ENCODE measurements at regions not wholly inside any gene's neighbourhood (a gene's known extent, or its start where the extent isn't known, plus 50 kb on each side); places are given as distances from the start of the nearest gene placed in this dataset.
"Not testable (repeated sequence)": the region's sequence is repeated elsewhere in the genome, so short reads cannot be mapped to it uniquely, and the experiment has no call there.

- intact Hi-C loops (cut with DNase I) = no loop called here
- DNase-seq (ENCODE audit: missing footprints) (no peak), ATAC-seq (no peak)
Measured at GRCh38 chr15:91356083-91356482, 256.0 kb downstream of the SV2B start.

- no peak for DNase-seq (ENCODE audit: missing footprints)
- intact Hi-C loops (cut with DNase I) = no loop called here
- ATAC-seq = no peak
Measured at GRCh38 chr15:91357011-91357410, 257.0 kb downstream of the SV2B start.

GRCh38 chr15:91357486-91357885, 257.4 kb downstream of the SV2B start:
- DNase-seq (ENCODE audit: missing footprints) = no peak
- intact Hi-C loops (cut with DNase I) = no loop called here
- no peak for ATAC-seq

GRCh38 chr15:91358405-91358804, 258.3 kb downstream of the SV2B start:
- ATAC-seq (no peak), DNase-seq (ENCODE audit: missing footprints) (no peak)
- intact Hi-C loops (cut with DNase I) = no loop called here

- intact Hi-C loops (cut with DNase I); DNase-seq (ENCODE audit: missing footprints); ATAC-seq: not testable (repeated sequence)
Measured at GRCh38 chr15:91361696-91362095, 261.6 kb downstream of the SV2B start.

- ATAC-seq = no peak
- no peak for DNase-seq (ENCODE audit: missing footprints)
- intact Hi-C loops (cut with DNase I) = no loop called here
Measured at GRCh38 chr15:91366111-91366510, 266.1 kb downstream of the SV2B start.

GRCh38 chr15:91368611-91369010, 268.6 kb downstream of the SV2B start:
- ATAC-seq = no peak
- no peak for DNase-seq (ENCODE audit: missing footprints)
- intact Hi-C loops (cut with DNase I) = no loop called here

GRCh38 chr15:91369823-91370222, 269.8 kb downstream of the SV2B start:
- DNase-seq (ENCODE audit: missing footprints) (no peak), ATAC-seq (no peak)
- intact Hi-C loops (cut with DNase I) = no loop called here

GRCh38 chr15:91371345-91371744, 271.3 kb downstream of the SV2B start:
- intact Hi-C loops (cut with DNase I); ATAC-seq; DNase-seq (ENCODE audit: missing footprints): not testable (repeated sequence)

- DNase-seq (ENCODE audit: missing footprints) (no peak), ATAC-seq (no peak)
- intact Hi-C loops (cut with DNase I) = no loop called here
Measured at GRCh38 chr15:91374336-91374735, 274.3 kb downstream of the SV2B start.

- DNase-seq (ENCODE audit: missing footprints) (no peak), ATAC-seq (no peak)
- intact Hi-C loops (cut with DNase I) = no loop called here
Measured at GRCh38 chr15:91376038-91376437, 276.0 kb downstream of the SV2B start.

- intact Hi-C loops (cut with DNase I) = no loop called here
- DNase-seq (ENCODE audit: missing footprints) (no peak), ATAC-seq (no peak)
Measured at GRCh38 chr15:91380114-91380513, 280.1 kb downstream of the SV2B start.

- intact Hi-C loops (cut with DNase I) = no loop called here
- ATAC-seq (no peak), DNase-seq (ENCODE audit: missing footprints) (no peak)
Measured at GRCh38 chr15:91383532-91383931, 283.5 kb downstream of the SV2B start.

GRCh38 chr15:91384189-91384730, 284.2 kb downstream of the SV2B start:
- ATAC-seq = no peak
- intact Hi-C loops (cut with DNase I) = no loop called here
- DNase-seq (ENCODE audit: missing footprints) = no peak

GRCh38 chr15:91385311-91385710, 285.3 kb downstream of the SV2B start:
- ATAC-seq (no peak), DNase-seq (ENCODE audit: missing footprints) (no peak)
- intact Hi-C loops (cut with DNase I) = no loop called here

GRCh38 chr15:91393186-91393585, 293.1 kb downstream of the SV2B start:
- ATAC-seq = no peak
- no peak for DNase-seq (ENCODE audit: missing footprints)
- intact Hi-C loops (cut with DNase I) = no loop called here

GRCh38 chr15:91400481-91400880, 300.4 kb downstream of the SV2B start:
- no peak for ATAC-seq
- intact Hi-C loops (cut with DNase I) = no loop called here
- DNase-seq (ENCODE audit: missing footprints) = no peak

- DNase-seq (ENCODE audit: missing footprints) (no peak), ATAC-seq (peak; percentile 39)
- intact Hi-C loops (cut with DNase I) = no loop called here
Measured at GRCh38 chr15:91407269-91407889, 307.3 kb downstream of the SV2B start.

- ATAC-seq (peak; percentile 70), DNase-seq (ENCODE audit: missing footprints) (no peak)
- intact Hi-C loops (cut with DNase I) = no loop called here
Measured at GRCh38 chr15:91408476-91409076, 308.5 kb downstream of the SV2B start.

GRCh38 chr15:91409387-91409786, 309.3 kb downstream of the SV2B start:
- no peak for DNase-seq (ENCODE audit: missing footprints)
- ATAC-seq = no peak
- intact Hi-C loops (cut with DNase I) = no loop called here

GRCh38 chr15:91411586-91411985, 311.5 kb downstream of the SV2B start:
- intact Hi-C loops (cut with DNase I) = no loop called here
- DNase-seq (ENCODE audit: missing footprints) (no peak), ATAC-seq (no peak)

Data from Right ventricle myocardium inferior (tissue), 1 donor.